ENCODE measurements at regions not wholly inside any gene's neighbourhood (a gene's known extent, or its start where the extent isn't known, plus 50 kb on each side); places are given as distances from the start of the nearest gene placed in this dataset.

DNA sequence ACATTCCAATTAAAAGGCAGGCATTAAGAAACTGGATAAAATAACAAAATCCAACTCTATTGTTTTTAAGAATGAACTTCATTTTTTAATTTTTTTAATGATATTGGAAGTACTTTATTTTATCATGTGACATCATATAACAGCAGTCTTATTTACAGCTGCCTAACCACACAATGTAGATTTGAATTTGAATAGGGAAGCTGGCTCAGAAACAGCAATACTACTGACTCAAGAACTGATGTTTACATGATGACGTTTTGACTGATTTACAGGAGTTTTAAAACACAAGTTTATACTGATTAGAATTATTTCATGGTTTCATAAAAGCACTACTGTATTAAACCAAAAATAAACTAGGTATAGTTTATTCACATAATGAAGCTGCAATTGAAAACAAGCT is 348.7 kb upstream of the NR5A2 start:
- Histone ChIP-seq H3K4me1 (ENCODE audit: control insufficient read depth, insufficient read depth, low read length) (no peaks in the 10 kb centered on the region), H2AFZ (ENCODE audit: control insufficient read depth, low read depth, low read length) (no peak overlapping the region), H3K9me3 (replicated peaks; ENCODE audit: control insufficient read depth, insufficient read depth, low read length) (no peaks in the 10 kb centered on the region), H3K4me2 (ENCODE audit: control insufficient read depth, insufficient read depth) (no peak overlapping the region), H3K9ac (ENCODE audit: control insufficient read depth, insufficient read depth, low read length) (no peak overlapping the region), H3K27me3 (replicated peaks in 1 of 2; ENCODE audit: control insufficient read depth in 2 of 2, insufficient read depth in 2 of 2, low read length in 1 of 2) (no peaks in the 10 kb centered on the region), H3K27ac (ENCODE audit: control insufficient read depth, insufficient read depth) (no peak overlapping the region), H3K36me3 (ENCODE audit: control insufficient read depth in 2 of 2, insufficient read depth in 2 of 2, low read length in 1 of 2) (no peaks in the 10 kb centered on the region), H3K4me3 (no peak overlapping the region), H4K20me1 (ENCODE audit: control insufficient read depth, insufficient read depth) (no peaks in the 10 kb centered on the region), H3K79me2 (ENCODE audit: control insufficient read depth, insufficient read depth, low read length) (no peaks in the 10 kb centered on the region)
- ATAC-seq (no peak), DNase-seq (ENCODE audit: low read depth, low spot score) (no peak), FAIRE-seq (no peak)
- CTCF ChIA-PET: no interaction called here
- BruUV-seq (replicated peaks): no TSS peak
- SMC1A ChIA-PET (ENCODE audit: uncharacterized antibody, unreplicated experiment): interaction anchor here (0.8 kb wide), 1 partner anchor 60 kb away, joined by 3 read pairs; no protein-coding TSS in a partner anchor
- 0% methylated on average over 1 of the region's 1 CpG for WGBS (ENCODE audit: insufficient coverage, insufficient replicate concordance, low lambda C conversion rate, missing lambda C conversion rate)
- in situ Hi-C loops (cut with MboI): loop anchor here (25.0 kb wide), 1 partner anchor 609 kb away; no protein-coding TSS in a partner anchor
- intact Hi-C loops (cut with micrococcal nuclease; ENCODE audit: unreplicated experiment): no loop called here
- POLR2A ChIA-PET: no interaction called here
- RAD21 ChIA-PET (ENCODE audit: unreplicated experiment): no interaction called here
- TF ChIP-seq ATF3 (IDR thresholded peaks at IDR 0.05; ENCODE audit: borderline replicate concordance, extremely low read depth, low read depth, low read length): no peak
- TF ChIP-seq, protein P1, sequence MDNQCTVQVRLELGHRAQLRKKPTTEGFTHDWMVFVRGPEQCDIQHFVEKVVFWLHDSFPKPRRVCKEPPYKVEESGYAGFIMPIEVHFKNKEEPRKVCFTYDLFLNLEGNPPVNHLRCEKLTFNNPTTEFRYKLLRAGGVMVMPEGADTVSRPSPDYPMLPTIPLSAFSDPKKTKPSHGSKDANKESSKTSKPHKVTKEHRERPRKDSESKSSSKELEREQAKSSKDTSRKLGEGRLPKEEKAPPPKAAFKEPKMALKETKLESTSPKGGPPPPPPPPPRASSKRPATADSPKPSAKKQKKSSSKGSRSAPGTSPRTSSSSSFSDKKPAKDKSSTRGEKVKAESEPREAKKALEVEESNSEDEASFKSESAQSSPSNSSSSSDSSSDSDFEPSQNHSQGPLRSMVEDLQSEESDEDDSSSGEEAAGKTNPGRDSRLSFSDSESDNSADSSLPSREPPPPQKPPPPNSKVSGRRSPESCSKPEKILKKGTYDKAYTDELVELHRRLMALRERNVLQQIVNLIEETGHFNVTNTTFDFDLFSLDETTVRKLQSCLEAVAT (IDR thresholded peaks at IDR 0.05): no peak
- no peak for TF ChIP-seq SREBF1 (IDR thresholded peaks at IDR 0.05; ENCODE audit: low read length)
- TF ChIP-seq POU2F2 (IDR thresholded peaks at IDR 0.05; ENCODE audit: borderline replicate concordance, low read depth, low read length): no peak

- no peaks in the 10 kb centered on the region for H4K20me1 ChIP-seq (ENCODE audit: control insufficient read depth, insufficient read depth)
- no peak overlapping the region for H3K9ac ChIP-seq (ENCODE audit: control insufficient read depth, insufficient read depth, low read length)
- SMC1A ChIA-PET (ENCODE audit: uncharacterized antibody, unreplicated experiment): no interaction called here
- no peaks in the 10 kb centered on the region for H3K79me2 ChIP-seq (ENCODE audit: control insufficient read depth, insufficient read depth, low read length)
- RAD21 ChIA-PET (ENCODE audit: unreplicated experiment): no interaction called here
- no peaks in the 10 kb centered on the region for H3K9me3 ChIP-seq (replicated peaks; ENCODE audit: control insufficient read depth, insufficient read depth, low read length)
- TF ChIP-seq ELK1 (IDR thresholded peaks at IDR 0.05; ENCODE audit: low read depth, low read length): no peak
- no peak for TF ChIP-seq YY1 (IDR thresholded peaks at IDR 0.05; ENCODE audit: low read depth, low read length)
- TF ChIP-seq ZNF274 (IDR thresholded peaks at IDR 0.05; ENCODE audit: insufficient read depth, insufficient read length): no peak
- no peak for TF ChIP-seq PAX5 (IDR thresholded peaks at IDR 0.05; ENCODE audit: borderline replicate concordance, low read depth, low read length)
- H3K4me2 ChIP-seq (ENCODE audit: control insufficient read depth, insufficient read depth): no peak overlapping the region
- no peak overlapping the region for H3K4me3 ChIP-seq
- DNase-seq (ENCODE audit: low read depth, low spot score) (no peak), FAIRE-seq (no peak), ATAC-seq (no peak)
- no peaks in the 10 kb centered on the region for H3K4me1 ChIP-seq (ENCODE audit: control insufficient read depth, insufficient read depth, low read length)
- intact Hi-C loops (cut with micrococcal nuclease; ENCODE audit: unreplicated experiment): loop anchor here (10.0 kb wide), 2 partner anchors 343 to 453 kb away; partner anchors contain the start of gene NR5A2
- no peaks in the 10 kb centered on the region for H3K36me3 ChIP-seq (ENCODE audit: control insufficient read depth in 2 of 2, insufficient read depth in 2 of 2, low read length in 1 of 2)
- CTCF ChIA-PET: interaction anchor here (1.4 kb wide), 1 partner anchor 593 kb away, joined by 3 read pairs; no protein-coding TSS in a partner anchor
- POLR2A ChIA-PET: no interaction called here
- no peaks in the 10 kb centered on the region for H3K27me3 ChIP-seq (replicated peaks in 1 of 2; ENCODE audit: control insufficient read depth in 2 of 2, insufficient read depth in 2 of 2, low read length in 1 of 2)
- no peak overlapping the region for H2AFZ ChIP-seq (ENCODE audit: control insufficient read depth, low read depth, low read length)
- in situ Hi-C loops (cut with MboI): loop anchor here (25.0 kb wide), 1 partner anchor 605 kb away; no protein-coding TSS in a partner anchor
- no peak overlapping the region for H3K27ac ChIP-seq (ENCODE audit: control insufficient read depth, insufficient read depth)
- no TSS peak for BruUV-seq (replicated peaks)
These were observed 345.4 kb upstream of the NR5A2 start for GRCh38 chr1:199682081-199682480.
